IPS-18a (cell line): ENCODE measurements at regions not wholly inside any gene's neighbourhood (a gene's known extent, or its start where the extent isn't known, plus 50 kb on each side); places are given as distances from the start of the nearest gene placed in this dataset.

ENCODE experiments used
- H3K27ac ChIP-seq: one replicate; pipeline ENCODE4 v1.5.1; 2013; ENCODE audit warnings: low read length
- H3K27me3 ChIP-seq: one replicate; pipeline ENCODE4 v1.6.1; 2013; ENCODE audit warnings: mild to moderate bottlenecking, low read length; ENCODE audit not compliant: control insufficient read depth, insufficient read depth
- H3K36me3 ChIP-seq: one replicate; pipeline ENCODE4 v1.6.1; 2013; ENCODE audit warnings: low read depth, low read length; ENCODE audit not compliant: control insufficient read depth
- H3K4me1 ChIP-seq: one replicate; pipeline ENCODE4 v1.6.1; 2013; ENCODE audit warnings: low read depth, low read length; ENCODE audit not compliant: control insufficient read depth
- H3K4me3 ChIP-seq: one replicate; pipeline ENCODE4 v1.5.1; 2013; ENCODE audit warnings: low read length
- H3K9ac ChIP-seq: one replicate; pipeline ENCODE4 v1.6.1; 2013; ENCODE audit warnings: mild to moderate bottlenecking, low read length, moderate library complexity
- H3K9me3 ChIP-seq: one replicate; pipeline ENCODE4 v1.6.1; 2013; ENCODE audit warnings: low read depth, low read length; ENCODE audit not compliant: control insufficient read depth

DNA sequence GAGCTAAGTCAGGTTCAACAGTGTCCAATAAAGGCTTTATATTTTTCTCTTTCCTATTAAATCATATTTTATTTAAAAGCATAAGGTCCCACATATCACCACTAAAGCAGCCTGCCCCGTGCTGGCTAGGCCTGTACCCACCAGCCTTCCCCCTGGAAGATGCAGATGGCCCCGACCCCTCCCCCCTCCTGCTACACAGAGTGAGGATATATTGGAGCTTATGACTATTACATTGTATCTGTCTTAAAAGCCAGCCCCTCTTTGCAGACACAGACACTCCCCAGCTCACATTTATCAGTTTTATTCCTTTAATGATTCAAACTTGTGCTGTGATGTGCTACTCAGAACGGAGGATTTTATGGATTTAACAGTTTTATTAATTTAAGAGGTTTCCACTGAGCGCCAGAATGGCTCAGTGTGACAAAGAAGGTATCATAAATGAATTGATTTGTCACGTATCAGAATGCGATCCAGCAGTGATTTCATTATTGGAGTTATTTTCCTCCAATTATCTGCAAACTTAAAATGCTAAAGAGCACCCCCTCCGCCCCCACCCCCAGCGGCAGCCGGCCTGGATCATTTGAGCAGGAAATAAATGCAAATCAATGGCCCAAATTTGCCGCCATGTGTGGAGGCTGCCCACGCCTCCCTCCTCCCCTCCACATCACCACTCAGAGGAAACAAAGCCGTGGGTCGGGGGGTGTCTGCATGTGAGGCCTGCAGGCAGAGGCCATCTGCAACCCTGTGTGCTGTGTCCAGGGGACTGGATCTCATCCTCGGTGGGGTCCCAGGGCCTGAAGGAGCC lies 72.6 kb upstream of the ZMIZ1 start:
- H3K27ac ChIP-seq: no peak overlapping the region
- H3K36me3 ChIP-seq: no peaks in the 10 kb centered on the region
- peaks cover 3% of the 10 kb centered on the region for H3K4me1 ChIP-seq
- H3K4me3 ChIP-seq: no peak overlapping the region
- no peaks in the 10 kb centered on the region for H3K27me3 ChIP-seq
- H3K9me3 ChIP-seq: no peaks in the 10 kb centered on the region
- H3K9ac ChIP-seq: no peak overlapping the region

DNA sequence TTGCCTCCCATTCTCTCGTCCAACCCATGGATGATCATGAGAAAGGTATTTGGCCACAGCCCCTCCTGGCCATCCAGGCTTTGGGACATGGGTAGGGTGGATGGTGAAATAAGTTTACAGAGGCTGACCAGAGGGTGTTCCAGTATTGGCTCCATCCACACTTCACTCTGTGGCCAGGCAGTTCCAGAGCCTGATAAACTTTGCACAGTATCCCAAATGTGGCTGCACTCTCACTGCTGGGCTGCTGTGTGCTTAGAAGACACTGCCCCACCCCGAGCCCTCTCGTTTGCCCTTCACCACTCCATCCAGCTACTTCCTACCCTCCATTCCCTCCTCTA lies 72.0 kb upstream of the ZMIZ1 start:
- Histone ChIP-seq H3K27ac (no peak overlapping the region), H3K36me3 (no peaks in the 10 kb centered on the region), H3K9me3 (no peaks in the 10 kb centered on the region), H3K9ac (no peak overlapping the region), H3K4me3 (no peak overlapping the region), H3K4me1 (peaks cover 3% of the 10 kb centered on the region), H3K27me3 (no peaks in the 10 kb centered on the region)

DNA sequence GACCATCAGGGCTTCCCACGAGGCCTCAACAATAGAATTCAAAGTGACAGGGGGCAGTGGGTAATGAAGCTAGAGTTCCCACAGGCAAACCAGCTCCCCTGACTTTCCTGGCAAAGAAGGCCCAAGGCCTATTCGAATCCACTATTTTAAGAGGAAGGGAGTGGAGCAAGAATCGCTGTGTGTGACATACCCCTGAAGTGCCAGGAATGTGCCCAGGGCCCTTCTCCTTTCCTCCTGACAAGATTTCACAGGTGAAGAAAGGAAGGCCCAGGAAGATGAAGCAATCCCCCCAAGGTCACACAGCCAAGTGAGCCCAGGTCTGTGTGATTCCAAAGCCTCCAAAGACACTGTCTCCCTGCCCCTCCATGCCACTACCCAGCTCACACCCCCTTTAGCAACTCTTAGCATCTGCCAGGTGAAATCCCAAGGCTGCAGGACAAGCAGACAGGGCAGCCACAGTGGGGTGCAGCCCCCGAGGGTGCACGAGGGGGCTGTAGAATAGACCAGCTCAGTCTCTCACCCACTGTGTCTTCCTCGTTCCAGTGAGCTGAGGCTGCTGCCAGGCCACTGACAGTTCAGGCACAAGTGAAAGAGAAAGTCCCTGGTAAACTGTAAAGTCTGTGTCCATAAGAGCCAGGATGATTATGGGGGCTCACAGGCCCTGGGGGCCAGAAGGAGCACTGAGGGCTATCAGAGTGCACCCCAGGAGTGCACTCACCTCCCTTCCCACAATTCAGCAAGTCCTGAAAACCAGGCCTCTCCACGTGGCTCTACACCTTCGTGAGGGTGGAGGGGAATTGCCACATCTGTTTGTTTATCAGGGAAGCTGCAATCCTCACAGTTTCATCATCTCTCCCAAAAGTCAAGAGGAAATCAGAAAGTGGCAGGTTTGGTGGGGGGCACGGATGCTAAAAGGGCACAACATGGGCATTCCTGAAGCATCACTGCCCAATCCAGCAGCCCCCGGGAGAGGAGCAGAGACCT lies 70.8 kb upstream of the ZMIZ1 start:
- Histone ChIP-seq H3K27ac (no peak overlapping the region), H3K4me3 (no peak overlapping the region)

DNA sequence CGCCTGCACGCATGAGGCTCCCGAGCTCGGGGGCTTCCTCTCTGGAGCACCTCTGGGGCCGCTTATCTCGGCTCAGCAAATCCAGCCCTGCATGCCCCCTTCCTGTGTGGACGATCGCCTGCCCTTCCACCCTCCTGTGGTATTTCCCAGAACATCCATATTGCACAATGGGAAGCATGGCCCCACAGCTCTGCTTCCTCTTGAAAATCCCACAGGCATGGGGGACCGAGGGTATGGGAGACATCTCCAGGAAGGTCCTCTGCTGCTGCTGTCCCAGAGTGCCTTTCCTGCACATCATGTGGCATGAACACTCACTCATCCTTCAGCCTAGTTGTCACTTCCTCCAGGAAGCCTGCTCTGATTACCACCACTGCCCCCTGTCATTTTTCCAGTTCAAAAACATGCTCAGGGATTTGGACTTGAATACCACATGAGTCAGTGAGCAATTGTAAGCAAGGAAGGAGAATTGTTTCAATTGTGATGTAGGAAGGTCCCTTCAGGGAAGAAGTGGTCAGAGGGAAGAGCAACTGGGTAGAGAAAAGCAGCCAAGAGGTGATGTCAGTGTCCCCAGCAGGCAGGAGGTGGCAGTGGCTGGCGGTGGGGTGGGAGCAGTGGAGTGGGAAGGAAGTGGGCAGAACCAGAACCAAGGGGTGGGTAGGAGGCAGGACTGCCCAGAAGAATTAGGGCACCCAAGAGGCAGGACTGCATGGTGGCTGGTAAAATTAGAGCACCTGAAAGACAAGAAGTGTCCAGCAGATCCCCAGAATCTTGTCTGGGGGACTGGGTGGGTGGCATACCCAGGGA lies 67.5 kb upstream of the ZMIZ1 start:
- Histone ChIP-seq H3K9me3 (no peaks in the 10 kb centered on the region), H3K27ac (no peak overlapping the region), H3K4me3 (no peak overlapping the region), H3K9ac (no peak overlapping the region), H3K36me3 (no peaks in the 10 kb centered on the region), H3K27me3 (no peaks in the 10 kb centered on the region), H3K4me1 (no peaks in the 10 kb centered on the region)

More for the DNA sequence above, 70.8 kb upstream of the ZMIZ1 start:
- no peaks in the 10 kb centered on the region for H3K9me3 ChIP-seq
- no peaks in the 10 kb centered on the region for H3K27me3 ChIP-seq
- peaks cover 3% of the 10 kb centered on the region for H3K4me1 ChIP-seq
- no peaks in the 10 kb centered on the region for H3K36me3 ChIP-seq
- no peak overlapping the region for H3K9ac ChIP-seq

DNA sequence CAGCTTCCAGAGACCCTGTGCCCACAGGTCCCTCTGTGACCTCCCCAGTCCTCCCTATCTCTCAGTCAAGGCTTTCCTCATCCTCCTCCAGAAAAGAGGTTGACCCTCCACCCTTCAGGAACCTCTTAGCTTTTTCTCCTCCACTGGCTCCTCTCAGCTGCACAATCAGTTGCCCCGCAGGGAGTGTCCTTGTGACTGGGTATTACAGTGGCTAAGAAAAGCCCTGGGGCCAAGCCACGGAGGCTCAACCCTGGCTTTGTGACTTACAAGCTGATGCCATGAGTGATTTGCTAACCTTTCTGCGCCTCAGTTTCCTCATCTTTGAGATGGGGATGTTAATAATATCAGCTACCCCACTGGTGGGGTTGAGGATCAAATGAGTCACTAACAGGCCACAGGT lies 66.4 kb upstream of the ZMIZ1 start:
- H3K27ac ChIP-seq: no peak overlapping the region
- H3K27me3 ChIP-seq: no peaks in the 10 kb centered on the region
- H3K4me3 ChIP-seq: no peak overlapping the region
- H3K36me3 ChIP-seq: no peaks in the 10 kb centered on the region
- no peak overlapping the region for H3K9ac ChIP-seq
- H3K9me3 ChIP-seq: no peaks in the 10 kb centered on the region
- no peaks in the 10 kb centered on the region for H3K4me1 ChIP-seq

DNA sequence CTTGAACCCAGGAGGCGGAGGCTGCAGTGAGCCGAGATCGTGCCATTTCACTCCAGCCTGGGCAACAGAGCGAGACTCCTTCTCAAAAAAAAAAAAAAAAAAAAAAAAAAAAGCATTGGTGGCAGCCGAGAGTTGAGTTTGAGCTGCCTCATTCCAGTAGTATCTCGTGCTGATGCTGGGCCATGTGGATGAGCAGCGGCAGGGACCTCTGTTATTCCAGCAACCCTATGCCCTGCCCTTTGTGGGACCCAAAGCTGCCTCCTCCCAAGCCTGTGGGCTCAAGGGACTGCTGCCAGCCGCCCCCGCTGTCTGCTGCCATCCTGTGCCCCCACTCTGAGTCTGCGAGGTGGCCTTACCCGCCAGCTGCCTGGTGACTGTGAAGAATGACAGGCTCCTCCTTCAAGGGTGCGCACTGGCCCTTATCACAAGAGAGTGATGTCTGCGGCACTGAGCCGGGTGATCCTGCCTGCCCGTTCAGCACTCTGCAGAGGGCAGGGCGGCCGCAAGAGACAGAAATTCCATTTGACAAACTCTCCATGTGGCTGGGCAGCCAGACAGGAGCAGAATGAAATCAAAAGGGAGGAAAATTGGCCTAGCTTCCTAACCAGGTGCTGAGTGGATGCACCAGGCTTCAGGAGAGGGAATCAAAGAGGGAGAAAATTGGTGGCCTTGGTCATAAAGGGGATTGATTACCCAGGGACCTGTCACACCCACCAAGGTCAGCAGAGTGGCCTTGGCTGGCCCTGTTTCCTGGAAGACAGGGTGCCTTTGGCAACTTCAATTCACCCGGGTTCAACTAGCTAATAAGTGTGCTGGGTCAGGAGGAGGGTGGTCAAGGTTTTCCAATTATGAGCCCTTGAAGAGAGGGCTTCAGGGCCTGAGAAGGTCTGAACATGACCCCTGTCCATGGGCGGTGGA lies 65.3 kb upstream of the ZMIZ1 start:
- no peaks in the 10 kb centered on the region for H3K4me1 ChIP-seq
- no peak overlapping the region for H3K4me3 ChIP-seq
- no peak overlapping the region for H3K27ac ChIP-seq
- H3K9me3 ChIP-seq: no peaks in the 10 kb centered on the region
- no peaks in the 10 kb centered on the region for H3K27me3 ChIP-seq
- no peak overlapping the region for H3K9ac ChIP-seq
- no peaks in the 10 kb centered on the region for H3K36me3 ChIP-seq

DNA sequence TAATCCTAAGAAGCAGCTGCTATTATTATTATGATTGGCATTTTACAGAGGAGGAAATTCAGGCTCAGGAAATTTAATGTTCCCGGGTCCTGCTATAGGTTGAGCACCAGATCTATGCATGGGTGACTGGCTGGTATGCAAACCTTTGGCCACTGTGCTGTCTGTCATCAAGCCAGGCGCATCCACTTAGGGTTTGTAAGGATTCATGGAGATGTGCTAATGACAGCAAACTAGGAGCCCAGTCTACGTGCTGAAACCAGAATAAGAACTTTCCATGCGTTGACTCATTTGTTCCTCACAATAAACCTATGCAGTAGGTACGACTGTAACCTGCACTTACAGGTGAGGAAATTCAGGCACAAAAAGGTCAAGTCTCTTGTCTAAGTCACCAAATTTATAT lies 64.5 kb upstream of the ZMIZ1 start:
- Histone ChIP-seq H3K27me3 (no peaks in the 10 kb centered on the region), H3K9ac (no peak overlapping the region), H3K4me1 (no peaks in the 10 kb centered on the region)

DNA sequence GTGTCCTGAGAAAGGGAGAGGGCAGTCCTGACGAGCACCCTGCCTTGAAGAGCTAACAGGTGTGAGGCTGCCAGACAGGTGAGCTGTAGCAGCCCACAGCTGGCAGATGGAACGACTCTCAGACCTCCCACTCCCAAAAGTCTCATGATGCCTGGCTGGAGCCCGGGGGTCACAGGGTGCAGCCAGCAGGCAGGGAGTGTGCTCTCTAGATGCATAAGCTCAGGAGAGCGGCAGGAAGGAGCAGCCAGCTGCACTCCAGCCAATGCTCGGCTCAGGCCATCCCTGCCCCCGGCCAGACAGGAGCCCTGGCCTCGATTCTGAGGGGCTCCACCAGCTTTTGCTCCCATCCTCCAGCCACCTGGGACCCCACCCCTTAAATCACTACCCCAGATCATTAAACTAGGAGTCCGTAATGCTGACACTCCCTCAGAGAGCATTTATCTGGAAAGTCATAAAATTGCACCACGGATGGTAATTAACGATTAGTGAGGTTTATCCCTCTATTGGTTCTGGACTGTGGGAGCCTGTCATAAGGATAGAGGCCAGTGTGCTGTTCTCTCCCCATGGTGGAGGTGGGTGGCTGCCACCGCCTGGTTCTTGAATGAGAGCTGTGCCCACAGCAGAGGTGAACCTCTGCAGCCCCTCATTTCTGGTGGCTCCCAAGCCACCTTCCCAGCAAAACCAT lies 63.5 kb upstream of the ZMIZ1 start:
- no peak overlapping the region for H3K4me3 ChIP-seq
- H3K4me1 ChIP-seq: no peaks in the 10 kb centered on the region
- H3K27ac ChIP-seq: no peak overlapping the region
- H3K36me3 ChIP-seq: no peaks in the 10 kb centered on the region
- H3K9me3 ChIP-seq: no peaks in the 10 kb centered on the region
- no peak overlapping the region for H3K9ac ChIP-seq
- no peaks in the 10 kb centered on the region for H3K27me3 ChIP-seq

More for the DNA sequence above, 64.5 kb upstream of the ZMIZ1 start:
- H3K4me3 ChIP-seq: no peak overlapping the region
- H3K9me3 ChIP-seq: no peaks in the 10 kb centered on the region
- no peak overlapping the region for H3K27ac ChIP-seq
- H3K36me3 ChIP-seq: no peaks in the 10 kb centered on the region

DNA sequence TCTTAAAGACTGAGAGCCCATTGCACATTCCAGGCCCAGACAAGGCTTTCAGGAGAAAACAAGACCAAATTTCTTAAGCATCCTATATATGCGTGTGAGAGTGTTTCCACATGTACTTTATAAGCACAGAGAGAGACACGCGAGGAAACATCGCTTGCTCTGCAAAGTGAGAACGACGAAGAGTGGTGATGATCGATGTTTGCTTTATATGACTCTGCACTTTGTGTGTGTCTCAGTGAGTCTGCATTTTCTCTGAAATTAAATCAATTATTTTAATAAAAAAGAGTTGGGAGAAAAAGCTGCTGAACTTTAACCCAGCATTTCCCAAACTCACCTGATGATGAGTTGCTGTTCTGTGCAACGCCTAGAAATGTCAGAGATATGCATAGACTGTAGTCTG lies 61.7 kb upstream of the ZMIZ1 start:
- no peaks in the 10 kb centered on the region for H3K36me3 ChIP-seq
- H3K27me3 ChIP-seq: peaks cover 3% of the 10 kb centered on the region
- no peak overlapping the region for H3K4me3 ChIP-seq
- no peaks in the 10 kb centered on the region for H3K4me1 ChIP-seq
- no peaks in the 10 kb centered on the region for H3K9me3 ChIP-seq
- H3K27ac ChIP-seq: no peak overlapping the region
- H3K9ac ChIP-seq: no peak overlapping the region
